DND-41 (cell line): ENCODE measurements at regions not wholly inside any gene's neighbourhood (a gene's known extent, or its start where the extent isn't known, plus 50 kb on each side); places are given as distances from the start of the nearest gene placed in this dataset.

Source experiments
- ATAC-seq: fragments of 200-7000 bp; cut with Tn5 transposase; 3 replicates; pipeline ENCODE4 v1.9.1; 2021; ENCODE audit warnings: low read depth; ENCODE audit not compliant: insufficient read depth
- DNase-seq: peaks from one replicate; pipeline ENCODE4 v3.0.0-alpha.2; 2020
- H2AFZ ChIP-seq: 2 replicates; pipeline ENCODE4 v1.6.0; 2012; ENCODE audit warnings: low read depth, low read length
- H3K27ac ChIP-seq: 2 replicates; pipeline ENCODE4 v1.5.1; 2012; ENCODE audit warnings: low read length, inconsistent platforms
- H3K27me3 ChIP-seq: fragments of 200-600 bp; sonication (generic); 2 replicates; pipeline ENCODE4 v1.6.0; 2012; ENCODE audit warnings: low read length, mild to moderate bottlenecking, inconsistent platforms; ENCODE audit not compliant: insufficient read depth, poor library complexity
- H3K36me3 ChIP-seq: 2 replicates; pipeline ENCODE4 v1.5.1; 2012; ENCODE audit warnings: low read length, inconsistent platforms; ENCODE audit not compliant: insufficient read depth
- H3K4me1 ChIP-seq: 2 replicates; pipeline ENCODE4 v1.5.1; 2012; ENCODE audit warnings: mild to moderate bottlenecking, low read length; ENCODE audit not compliant: insufficient read depth
- H3K4me2 ChIP-seq: 2 replicates; pipeline ENCODE4 v1.6.0; 2012; ENCODE audit warnings: mild to moderate bottlenecking, moderate library complexity, low read length, inconsistent platforms; ENCODE audit not compliant: insufficient read depth
- H3K4me3 ChIP-seq, 2 experiments: fragments of 200-600 bp in 1 of 2; shearing (Covaris generic) in 1 of 2; 2 replicates each; pipeline ENCODE4 v1.5.1; 2012 to 2016; ENCODE audit warnings: inconsistent platforms in 2 of 2, low read length in 2 of 2, mild to moderate bottlenecking in 2 of 2, low read depth in 1 of 2, moderate library complexity in 1 of 2
- H3K79me2 ChIP-seq: 2 replicates; pipeline ENCODE4 v1.6.0; 2012; ENCODE audit warnings: low read length, inconsistent platforms; ENCODE audit not compliant: insufficient read depth
- H3K9ac ChIP-seq: 2 replicates; pipeline ENCODE4 v1.6.0; 2012; ENCODE audit warnings: low read depth, mild to moderate bottlenecking, inconsistent platforms, low read length, moderate library complexity
- H3K9me3 ChIP-seq: 2 replicates; pipeline ENCODE4 v1.5.1; 2012; ENCODE audit warnings: low read length, moderate library complexity, mild to moderate bottlenecking, inconsistent platforms; ENCODE audit not compliant: insufficient read depth, severe bottlenecking
- H4K20me1 ChIP-seq: 2 replicates; pipeline ENCODE4 v1.6.0; 2012; ENCODE audit warnings: low read length; ENCODE audit not compliant: insufficient read depth
- EZH2 ChIP-seq: IDR thresholded peaks from 3 replicates; pipeline ENCODE4 v1.6.1; 2012; ENCODE audit warnings: borderline replicate concordance, low read depth, mild to moderate bottlenecking, moderate library complexity, low read length, inconsistent platforms; ENCODE audit not compliant: severe bottlenecking
- TF ChIP-seq, protein P1 (sequence below): IDR thresholded peaks from 2 replicates; pipeline ENCODE4 v1.5.1; 2012; ENCODE audit warnings: borderline replicate concordance, low read length, moderate library complexity, mild to moderate bottlenecking; ENCODE audit not compliant: poor library complexity, severe bottlenecking; ENCODE audit errors: extremely low read depth

GRCh38 chr2:205849136-205849535, 166.8 kb downstream of the NRP2 start:
- TF ChIP-seq, protein P1, sequence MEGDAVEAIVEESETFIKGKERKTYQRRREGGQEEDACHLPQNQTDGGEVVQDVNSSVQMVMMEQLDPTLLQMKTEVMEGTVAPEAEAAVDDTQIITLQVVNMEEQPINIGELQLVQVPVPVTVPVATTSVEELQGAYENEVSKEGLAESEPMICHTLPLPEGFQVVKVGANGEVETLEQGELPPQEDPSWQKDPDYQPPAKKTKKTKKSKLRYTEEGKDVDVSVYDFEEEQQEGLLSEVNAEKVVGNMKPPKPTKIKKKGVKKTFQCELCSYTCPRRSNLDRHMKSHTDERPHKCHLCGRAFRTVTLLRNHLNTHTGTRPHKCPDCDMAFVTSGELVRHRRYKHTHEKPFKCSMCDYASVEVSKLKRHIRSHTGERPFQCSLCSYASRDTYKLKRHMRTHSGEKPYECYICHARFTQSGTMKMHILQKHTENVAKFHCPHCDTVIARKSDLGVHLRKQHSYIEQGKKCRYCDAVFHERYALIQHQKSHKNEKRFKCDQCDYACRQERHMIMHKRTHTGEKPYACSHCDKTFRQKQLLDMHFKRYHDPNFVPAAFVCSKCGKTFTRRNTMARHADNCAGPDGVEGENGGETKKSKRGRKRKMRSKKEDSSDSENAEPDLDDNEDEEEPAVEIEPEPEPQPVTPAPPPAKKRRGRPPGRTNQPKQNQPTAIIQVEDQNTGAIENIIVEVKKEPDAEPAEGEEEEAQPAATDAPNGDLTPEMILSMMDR, result no peak
- no peak for TF ChIP-seq EZH2
- no peak overlapping the region for H3K9ac ChIP-seq
- H3K4me3 ChIP-seq, result no peak overlapping the region
- H3K27me3 ChIP-seq, result no peaks in the 10 kb centered on the region
- no peak for ATAC-seq
- H3K4me1 ChIP-seq, result no peaks in the 10 kb centered on the region
- no peaks in the 10 kb centered on the region for H3K36me3 ChIP-seq
- no peaks in the 10 kb centered on the region for H4K20me1 ChIP-seq
- H3K27ac ChIP-seq, result no peak overlapping the region
- no peak overlapping the region for H3K4me2 ChIP-seq
- DNase-seq, result no peak
- H2AFZ ChIP-seq, result no peak overlapping the region
- no peaks in the 10 kb centered on the region for H3K9me3 ChIP-seq
- H3K79me2 ChIP-seq, result no peaks in the 10 kb centered on the region

DNA sequence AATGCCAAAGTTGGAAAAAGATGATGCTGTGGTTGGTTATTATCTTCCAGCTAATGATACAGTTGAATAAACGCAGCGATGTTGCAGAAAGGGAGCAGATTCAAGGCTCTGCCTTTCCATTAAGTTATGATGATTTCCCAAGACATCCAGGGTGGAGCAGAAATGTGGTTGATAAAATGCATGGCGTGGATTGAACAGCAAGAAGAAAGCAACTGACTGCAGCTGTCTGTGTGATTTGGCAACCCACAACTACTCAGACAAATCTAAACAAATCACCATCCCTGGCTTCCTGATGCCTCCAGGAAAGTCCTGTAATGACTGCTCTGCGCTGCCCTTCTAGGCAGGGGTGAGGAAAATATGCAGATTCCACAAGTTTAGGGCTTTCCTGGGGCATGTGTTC, 166.3 kb downstream of the NRP2 start:
- Histone ChIP-seq H3K9me3 (no peaks in the 10 kb centered on the region), H2AFZ (no peak overlapping the region), H3K9ac (no peak overlapping the region), H3K36me3 (no peaks in the 10 kb centered on the region), H3K4me3 (no peak overlapping the region), H3K4me2 (no peak overlapping the region), H3K27me3 (no peaks in the 10 kb centered on the region), H3K79me2 (no peaks in the 10 kb centered on the region), H3K27ac (no peak overlapping the region), H3K4me1 (no peaks in the 10 kb centered on the region), H4K20me1 (no peaks in the 10 kb centered on the region)
- no peak for DNase-seq
- no peak for ATAC-seq
- TF ChIP-seq, protein P1, result no peak
- TF ChIP-seq EZH2, result no peak
